Activated CD8-positive, alpha-beta T cell treated with anti-CD3 and anti-CD28 coated beads for 36 hours (primary cell): ENCODE measurements at regions not wholly inside any gene's neighbourhood (a gene's known extent, or its start where the extent isn't known, plus 50 kb on each side); places are given as distances from the start of the nearest gene placed in this dataset.

Experiments used
- ATAC-seq: fragments of 200-7000 bp; cut with Tn5 transposase; one replicate; pipeline ENCODE4 v1.10.0; 2021; ENCODE audit warnings: mild to moderate bottlenecking, moderate library complexity
- CTCF ChIA-PET: fragments of 350-600 bp; sonication (Branson Sonifier 250); formaldehyde crosslinking; loops from one replicate; lab custom pipeline; 2021; ENCODE audit warnings: antibody characterized with exemption; lab: Charles Lee
- POLR2A ChIA-PET: fragments of 350-600 bp; sonication (Branson Sonifier 250); formaldehyde crosslinking; loops from one replicate; lab custom pipeline; 2021; ENCODE audit warnings: antibody characterized with exemption; lab: Charles Lee
- DNase-seq: peaks from one replicate; pipeline ENCODE4 v3.0.0-alpha.2; 2020
- H3K27ac Mint-ChIP-seq: one replicate; pipeline ENCODE4 v1.8.0; 2021; ENCODE audit warnings: mild to moderate bottlenecking, mixed read lengths
- H3K27me3 Mint-ChIP-seq: one replicate; pipeline ENCODE4 v1.8.0; 2021; ENCODE audit warnings: mixed read lengths
- H3K36me3 Mint-ChIP-seq: one replicate; pipeline ENCODE4 v1.8.0; 2021; ENCODE audit warnings: low read depth, mixed read lengths
- H3K4me1 Mint-ChIP-seq: one replicate; pipeline ENCODE4 v1.8.0; 2021; ENCODE audit warnings: low read depth, mixed read lengths
- H3K4me3 Mint-ChIP-seq: one replicate; pipeline ENCODE4 v1.8.0; 2021; ENCODE audit warnings: mild to moderate bottlenecking, moderate library complexity, mixed read lengths
- H3K9me3 Mint-ChIP-seq: one replicate; pipeline ENCODE4 v1.8.0; 2021; ENCODE audit warnings: mixed read lengths
- CTCF ChIP-seq: fragments of 200-600 bp; IDR thresholded peaks from one replicate; pipeline ENCODE4 v1.8.0; 2022; ENCODE audit warnings: antibody characterized with exemption, mild to moderate bottlenecking
- intact Hi-C: fragments of 100-400 bp; cut with micrococcal nuclease; formaldehyde crosslinking; loops from one replicate; pipeline ENCODE4 v1.10.0; 2022

GRCh38 chr14:65948302-65948701 is 535.8 kb downstream of the FUT8 start:
- Mint-ChIP-seq H3K4me3 (no peak overlapping the region), H3K27ac (no peak overlapping the region), H3K27me3 (peaks cover 4% of the 10 kb centered on the region), H3K9me3 (no peaks in the 10 kb centered on the region), H3K36me3 (no peaks in the 10 kb centered on the region), H3K4me1 (peaks cover 44% of the 10 kb centered on the region)
- intact Hi-C loops: no loop called here
- no peak for DNase-seq
- ChIA-PET POLR2A (interaction anchor here (1.0 to 1.2 kb wide), 2 partner anchors 12 to 19 kb away, joined by 3 read pairs; no protein-coding TSS in a partner anchor), CTCF (interaction anchor here (1.4 to 4.5 kb wide), 6 partner anchors 8 to 533 kb away, joined by 4 to 60 read pairs (median 5); no protein-coding TSS in a partner anchor)
- ATAC-seq: no peak
- no peak for TF ChIP-seq CTCF

DNA sequence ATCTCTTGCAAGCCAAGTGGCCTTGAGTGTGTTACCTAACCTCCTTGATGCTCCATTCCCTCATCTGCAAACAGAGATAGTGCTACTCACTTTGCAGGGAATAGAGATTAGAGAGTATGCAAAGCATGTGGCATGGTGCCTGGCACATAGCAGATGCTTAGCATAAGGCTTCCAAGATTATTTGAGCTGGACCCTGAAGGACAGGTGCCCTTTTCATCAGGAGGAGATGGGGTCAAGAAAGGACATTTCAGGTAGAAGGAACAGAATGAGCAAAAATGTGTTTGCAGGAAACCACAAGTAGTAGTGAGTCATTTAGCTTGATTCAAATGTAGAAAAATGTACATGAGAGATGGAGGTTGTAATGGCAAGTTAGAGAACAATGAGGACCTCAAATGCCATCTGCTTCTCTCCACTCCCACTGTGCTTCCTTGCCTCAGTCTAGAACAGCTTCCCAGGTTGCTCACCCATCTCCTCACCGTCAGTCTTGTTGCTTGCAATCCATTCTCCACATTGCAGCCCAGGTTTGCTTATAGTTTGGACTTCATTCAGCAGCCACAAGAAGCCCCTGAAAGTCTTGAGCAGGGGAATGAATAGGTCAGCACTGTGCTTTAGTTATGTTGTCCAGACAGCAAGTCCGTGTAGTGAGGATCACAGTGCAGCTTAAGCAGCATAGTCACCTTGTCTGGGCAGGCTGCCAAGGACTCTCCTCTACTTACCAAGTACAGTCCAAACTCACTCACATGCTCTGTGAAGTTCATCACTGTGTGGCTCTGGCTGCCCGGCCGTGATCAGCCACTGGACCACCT is 536.3 kb upstream of the CCDC196 start:
- Mint-ChIP-seq H3K9me3 (no peaks in the 10 kb centered on the region), H3K27ac (peak overlapping the region; percentile 91), H3K36me3 (no peaks in the 10 kb centered on the region), H3K4me1 (peaks cover 32% of the 10 kb centered on the region), H3K27me3 (peaks cover 4% of the 10 kb centered on the region), H3K4me3 (peak overlapping the region; percentile 9)
- peak; percentile 86 for DNase-seq
- peak; percentile 88 for ATAC-seq
- intact Hi-C loops: loop anchor here (5.0 to 10.0 kb wide), 2 partner anchors 103 to 785 kb away; no protein-coding TSS in a partner anchor
- POLR2A ChIA-PET: interaction anchor here (1.0 to 2.3 kb wide), 7 partner anchors 9 to 71 kb away, joined by 3 to 14 read pairs (median 5); no protein-coding TSS in a partner anchor
- TF ChIP-seq CTCF: no peak
- CTCF ChIA-PET: interaction anchor here (0.5 to 4.5 kb wide), 9 partner anchors 10 to 786 kb away, joined by 3 to 60 read pairs (median 5); no protein-coding TSS in a partner anchor

- ATAC-seq: no peak
- no peak for DNase-seq
- Mint-ChIP-seq H3K9me3 (no peaks in the 10 kb centered on the region), H3K27me3 (no peaks in the 10 kb centered on the region), H3K27ac (no peak overlapping the region), H3K4me3 (no peak overlapping the region), H3K4me1 (peaks cover 22% of the 10 kb centered on the region), H3K36me3 (no peaks in the 10 kb centered on the region)
- ChIA-PET CTCF (interaction anchor here (0.8 to 9.3 kb wide), 6 partner anchors 13 to 539 kb away, joined by 3 to 98 read pairs (median 3); no protein-coding TSS in a partner anchor), POLR2A (interaction anchor here (1.3 kb wide), 1 partner anchor 27 kb away, joined by 3 read pairs; no protein-coding TSS in a partner anchor)
- intact Hi-C loops: loop anchor here (5.0 to 10.0 kb wide), 2 partner anchors 108 to 790 kb away; no protein-coding TSS in a partner anchor
- no peak for TF ChIP-seq CTCF
These were observed 531.2 kb upstream of the CCDC196 start for GRCh38 chr14:65954942-65955341.

DNA sequence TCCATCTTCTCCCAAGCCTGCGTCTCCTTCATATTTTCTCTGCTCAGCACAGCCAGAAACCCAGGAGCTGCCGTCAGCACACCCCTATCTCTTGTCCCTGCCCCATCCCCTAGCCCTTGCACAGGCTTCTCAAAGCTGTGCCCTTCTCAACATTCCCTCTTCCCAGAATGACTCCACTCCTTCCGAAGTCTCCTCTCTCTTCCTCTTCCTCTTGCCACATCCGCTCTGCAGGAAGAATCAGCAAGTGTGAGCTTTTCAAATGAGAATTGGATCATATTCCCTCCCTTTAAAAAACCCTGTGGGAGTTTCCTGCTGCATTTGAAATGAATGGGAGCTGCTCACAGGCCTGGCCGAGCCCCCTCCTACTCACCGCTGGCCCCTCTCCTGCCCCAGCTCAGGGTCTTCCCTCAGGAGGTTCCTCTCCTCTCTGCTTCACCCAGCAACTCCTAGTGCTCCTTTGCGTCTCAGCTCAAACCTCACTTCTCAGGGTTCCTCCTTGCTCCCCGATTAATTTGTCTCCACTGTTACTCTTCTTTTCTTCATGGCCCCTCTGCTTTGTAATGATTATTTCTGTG is 528.5 kb upstream of the CCDC196 start:
- DNase-seq (no peak), ATAC-seq (no peak)
- H3K4me3 Mint-ChIP-seq: no peak overlapping the region
- H3K9me3 Mint-ChIP-seq: no peaks in the 10 kb centered on the region
- no peak overlapping the region for H3K27ac Mint-ChIP-seq
- no peaks in the 10 kb centered on the region for H3K36me3 Mint-ChIP-seq
- no peak for TF ChIP-seq CTCF
- H3K4me1 Mint-ChIP-seq: peaks cover 22% of the 10 kb centered on the region
- POLR2A ChIA-PET: no interaction called here
- CTCF ChIA-PET: interaction anchor here (0.6 to 9.3 kb wide), 12 partner anchors 8 to 671 kb away, joined by 3 to 98 read pairs (median 4); partner anchors contain the start of gene FUT8
- no peaks in the 10 kb centered on the region for H3K27me3 Mint-ChIP-seq
- intact Hi-C loops: loop anchor here (10.0 kb wide), 1 partner anchor 793 kb away; no protein-coding TSS in a partner anchor
